ENCODE measurements at regions not wholly inside any gene's neighbourhood (a gene's known extent, or its start where the extent isn't known, plus 50 kb on each side); places are given as distances from the start of the nearest gene placed in this dataset.

DNA sequence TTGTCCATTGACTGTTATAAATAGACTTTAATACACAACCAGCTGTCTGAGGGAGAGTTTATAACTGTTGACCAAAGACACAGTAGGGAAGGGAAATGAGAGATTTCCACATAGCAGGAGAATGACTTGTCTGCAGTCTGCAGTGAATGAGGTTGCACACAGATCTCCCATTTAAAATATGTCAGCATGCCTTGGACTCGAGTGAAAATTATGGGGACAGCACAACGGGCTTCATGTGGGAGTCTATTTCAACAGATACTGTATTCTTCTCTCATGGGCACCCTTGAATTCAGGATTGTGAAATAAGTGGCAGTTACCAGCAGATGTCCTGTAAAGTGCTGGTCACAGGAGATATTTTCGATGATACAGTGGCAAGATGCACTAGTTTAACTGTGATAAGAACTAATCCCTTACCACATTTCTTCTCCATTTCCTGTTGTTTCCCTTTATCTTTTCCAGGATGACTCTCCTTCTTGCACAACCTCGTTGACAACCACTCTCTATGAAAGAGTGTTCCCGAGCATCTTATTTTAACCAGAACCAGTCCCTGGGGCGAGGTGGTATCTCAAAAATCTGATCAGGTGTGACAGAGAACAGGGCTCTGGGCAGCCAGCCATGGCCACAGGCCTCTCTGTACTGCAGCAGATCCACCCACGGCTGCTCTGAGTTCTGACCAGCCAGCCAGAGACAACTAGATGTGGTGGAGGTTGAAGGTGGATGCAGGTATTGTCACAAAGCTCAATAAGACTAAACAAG, 51.5 kb upstream of the MAP3K1 start:
- no peak overlapping the region for H3K27ac ChIP-seq
- no peak overlapping the region for H3K4me3 ChIP-seq
- H3K4me1 ChIP-seq: no peaks in the 10 kb centered on the region
- no peaks in the 10 kb centered on the region for H3K9me3 ChIP-seq
- ATAC-seq (no peak), DNase-seq (no peak)
- H3K27me3 ChIP-seq (ENCODE audit: insufficient read depth in 3 of 3, low read length in 2 of 3): no peaks in the 10 kb centered on the region
- no peaks in the 10 kb centered on the region for H3K36me3 ChIP-seq (ENCODE audit: insufficient read depth in 1 of 2, low read depth in 1 of 2)
- TF ChIP-seq, protein P1, sequence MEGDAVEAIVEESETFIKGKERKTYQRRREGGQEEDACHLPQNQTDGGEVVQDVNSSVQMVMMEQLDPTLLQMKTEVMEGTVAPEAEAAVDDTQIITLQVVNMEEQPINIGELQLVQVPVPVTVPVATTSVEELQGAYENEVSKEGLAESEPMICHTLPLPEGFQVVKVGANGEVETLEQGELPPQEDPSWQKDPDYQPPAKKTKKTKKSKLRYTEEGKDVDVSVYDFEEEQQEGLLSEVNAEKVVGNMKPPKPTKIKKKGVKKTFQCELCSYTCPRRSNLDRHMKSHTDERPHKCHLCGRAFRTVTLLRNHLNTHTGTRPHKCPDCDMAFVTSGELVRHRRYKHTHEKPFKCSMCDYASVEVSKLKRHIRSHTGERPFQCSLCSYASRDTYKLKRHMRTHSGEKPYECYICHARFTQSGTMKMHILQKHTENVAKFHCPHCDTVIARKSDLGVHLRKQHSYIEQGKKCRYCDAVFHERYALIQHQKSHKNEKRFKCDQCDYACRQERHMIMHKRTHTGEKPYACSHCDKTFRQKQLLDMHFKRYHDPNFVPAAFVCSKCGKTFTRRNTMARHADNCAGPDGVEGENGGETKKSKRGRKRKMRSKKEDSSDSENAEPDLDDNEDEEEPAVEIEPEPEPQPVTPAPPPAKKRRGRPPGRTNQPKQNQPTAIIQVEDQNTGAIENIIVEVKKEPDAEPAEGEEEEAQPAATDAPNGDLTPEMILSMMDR (IDR thresholded peaks at IDR 0.05): no peak
- intact Hi-C loops (cut with DNase I): no loop called here
- WGBS, 3 donors: 44 to 63% (median 49%) methylated on average over 7 of the region's 7 CpGs

DNA sequence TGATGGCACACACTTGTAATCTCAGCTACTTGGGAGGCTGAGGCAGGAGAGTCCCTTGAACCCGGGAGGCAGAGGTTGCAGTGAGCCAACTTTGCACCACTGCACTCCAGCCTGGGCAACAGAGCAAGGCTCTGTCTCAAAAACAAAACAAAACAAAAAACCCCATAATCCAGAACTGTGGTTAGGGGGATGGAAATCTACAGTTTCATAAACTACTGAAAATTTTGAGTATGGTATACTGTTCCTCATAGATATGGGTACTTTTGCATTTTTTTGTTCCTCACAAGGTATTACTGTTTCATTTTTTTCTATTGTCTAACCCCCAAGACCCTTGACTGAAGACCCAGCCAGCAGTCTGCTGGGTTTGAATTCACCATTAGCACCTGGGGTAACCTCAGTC, 52.2 kb upstream of the MAP3K1 start:
- TF ChIP-seq, protein P1 (IDR thresholded peaks at IDR 0.05): no peak
- DNase-seq: no peak
- H3K27ac ChIP-seq: no peak overlapping the region

DNA sequence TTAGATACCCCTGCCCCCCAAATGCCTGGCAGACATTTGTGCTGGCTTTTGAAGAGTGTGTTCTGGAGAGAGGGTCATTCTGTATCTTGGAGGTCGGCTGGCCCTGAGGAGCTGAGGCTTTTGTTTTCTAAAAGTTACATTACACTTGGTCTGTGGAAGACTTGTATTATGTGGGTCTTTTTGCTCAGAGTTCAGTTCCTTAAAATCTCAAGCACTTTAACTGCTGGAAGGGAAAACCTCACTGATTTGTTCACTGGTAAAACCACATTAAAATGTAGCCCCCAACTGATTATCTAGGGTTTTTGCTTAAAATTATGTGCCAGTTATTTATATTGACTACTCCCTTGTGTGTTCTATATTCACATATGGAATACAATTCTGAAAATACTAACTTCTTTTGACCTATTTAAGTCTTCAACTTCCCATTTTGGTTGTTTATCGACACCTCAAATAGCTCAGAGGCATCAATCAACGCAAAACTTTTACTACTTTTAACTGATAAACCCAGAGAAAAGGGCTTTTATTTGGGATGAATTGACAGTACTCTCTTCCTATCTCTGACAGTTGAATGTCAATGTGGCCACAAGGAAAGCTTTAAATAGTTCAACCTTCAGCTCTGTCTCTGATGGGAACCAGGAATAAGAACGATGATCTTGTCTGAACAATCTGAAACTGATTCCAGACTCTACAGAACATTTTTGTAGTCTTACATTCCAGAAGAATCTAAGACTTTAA, 54.0 kb upstream of the MAP3K1 start:
- DNase-seq: no peak
- ATAC-seq: no peak
- H3K27me3 ChIP-seq (ENCODE audit: insufficient read depth in 3 of 3, low read length in 2 of 3): no peaks in the 10 kb centered on the region
- H3K36me3 ChIP-seq (ENCODE audit: insufficient read depth in 1 of 2, low read depth in 1 of 2): no peaks in the 10 kb centered on the region
- intact Hi-C loops (cut with DNase I): no loop called here
- WGBS, 3 donors: 65 to 68% (median 65%) methylated on average over 4 of the region's 4 CpGs
- H3K9me3 ChIP-seq: no peaks in the 10 kb centered on the region
- no peak overlapping the region for H3K4me3 ChIP-seq
- H3K4me1 ChIP-seq: no peaks in the 10 kb centered on the region
- TF ChIP-seq, protein P1 (IDR thresholded peaks at IDR 0.05): no peak
- H3K27ac ChIP-seq: no peak overlapping the region

More for the DNA sequence above, 52.2 kb upstream of the MAP3K1 start:
- no peaks in the 10 kb centered on the region for H3K36me3 ChIP-seq (ENCODE audit: insufficient read depth in 1 of 2, low read depth in 1 of 2)
- intact Hi-C loops (cut with DNase I): no loop called here
- 89 to 96% (median 95%) methylated on average over 1 of the region's 1 CpG for WGBS, 3 donors
- no peaks in the 10 kb centered on the region for H3K4me1 ChIP-seq
- ATAC-seq: no peak
- H3K4me3 ChIP-seq: no peak overlapping the region
- no peaks in the 10 kb centered on the region for H3K9me3 ChIP-seq
- no peaks in the 10 kb centered on the region for H3K27me3 ChIP-seq (ENCODE audit: insufficient read depth in 3 of 3, low read length in 2 of 3)

DNA sequence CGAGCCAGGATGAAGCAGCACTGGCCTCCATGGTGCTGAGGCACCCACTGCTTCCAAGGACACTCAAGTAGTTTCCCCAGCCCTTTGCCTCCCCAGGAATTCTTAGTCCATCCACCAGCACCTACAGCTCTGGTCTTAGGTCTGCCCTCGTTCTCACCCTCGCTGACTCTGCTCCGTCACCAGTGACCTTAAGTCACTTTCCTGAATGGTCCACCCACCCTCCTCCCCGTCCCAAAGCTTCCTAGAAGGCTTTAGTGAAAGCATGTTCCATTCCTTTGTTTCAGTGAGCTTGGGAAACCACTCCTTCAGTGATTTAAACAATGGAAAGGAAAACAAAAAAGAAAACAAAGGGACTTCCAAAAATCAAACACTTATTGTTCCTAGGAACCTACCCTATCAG, 54.6 kb upstream of the MAP3K1 start:
- 73 to 82% (median 80%) methylated on average over 5 of the region's 5 CpGs for WGBS, 3 donors
- Histone ChIP-seq H3K27me3 (ENCODE audit: insufficient read depth in 3 of 3, low read length in 2 of 3) (no peaks in the 10 kb centered on the region), H3K36me3 (ENCODE audit: insufficient read depth in 1 of 2, low read depth in 1 of 2) (no peaks in the 10 kb centered on the region), H3K9me3 (no peaks in the 10 kb centered on the region), H3K4me3 (no peak overlapping the region), H3K27ac (no peak overlapping the region), H3K4me1 (no peaks in the 10 kb centered on the region)
- TF ChIP-seq, protein P1 (IDR thresholded peaks at IDR 0.05): no peak
- intact Hi-C loops (cut with DNase I): no loop called here
- DNase-seq (no peak), ATAC-seq (no peak)

Data from psoas muscle (tissue), 7 donors.